H9 (cell line): ENCODE measurements at regions not wholly inside any gene's neighbourhood (a gene's known extent, or its start where the extent isn't known, plus 50 kb on each side); places are given as distances from the start of the nearest gene placed in this dataset.

Experiments used
- DNase-seq: peaks from one replicate; pipeline ENCODE4 v3.0.0-alpha.2; 2017
- H2AFZ ChIP-seq: one replicate; pipeline ENCODE4 v1.6.1; 2013; ENCODE audit warnings: mild to moderate bottlenecking, low read length, control low read depth, moderate library complexity
- H2AK5ac ChIP-seq: 2 replicates; pipeline ENCODE4 v1.6.1; 2013; ENCODE audit warnings: low read length, control low read depth, mixed read lengths; ENCODE audit not compliant: insufficient read length
- H2BK120ac ChIP-seq: one replicate; pipeline ENCODE4 v1.6.1; 2013; ENCODE audit warnings: low read depth, mild to moderate bottlenecking, low read length, control low read depth, inconsistent platforms; ENCODE audit not compliant: poor library complexity, severe bottlenecking
- H2BK12ac ChIP-seq: 2 replicates; pipeline ENCODE4 v1.6.1; 2013; ENCODE audit warnings: low read length, control low read depth, mixed read lengths, low read depth; ENCODE audit not compliant: insufficient read length
- H2BK15ac ChIP-seq: 2 replicates; pipeline ENCODE4 v1.6.1; 2013; ENCODE audit warnings: low read depth, low read length, control low read depth
- H2BK20ac ChIP-seq: one replicate; pipeline ENCODE4 v1.6.1; 2013; ENCODE audit warnings: low read depth, mild to moderate bottlenecking, low read length, control low read depth, inconsistent platforms; ENCODE audit not compliant: poor library complexity, severe bottlenecking
- H2BK5ac ChIP-seq: 2 replicates; pipeline ENCODE4 v1.6.1; 2013; ENCODE audit warnings: low read length, control low read depth, mixed read lengths; ENCODE audit not compliant: insufficient read length
- H3K14ac ChIP-seq: 2 replicates; pipeline ENCODE4 v1.6.1; 2013; ENCODE audit warnings: low read length, control low read depth; ENCODE audit not compliant: insufficient read depth
- H3K18ac ChIP-seq: 2 replicates; pipeline ENCODE4 v1.6.1; 2013; ENCODE audit warnings: low read depth, mild to moderate bottlenecking, mixed read lengths, low read length, control low read depth; ENCODE audit not compliant: insufficient read length
- H3K23ac ChIP-seq: 2 replicates; pipeline ENCODE4 v1.6.1; 2013; ENCODE audit warnings: low read length, control low read depth, mixed read lengths, low read depth; ENCODE audit not compliant: insufficient read length
- H3K23me2 ChIP-seq: 2 replicates; pipeline ENCODE4 v1.6.1; 2013; ENCODE audit warnings: low read depth, mild to moderate bottlenecking, mixed read lengths, low read length, control low read depth; ENCODE audit not compliant: insufficient read length, poor library complexity, severe bottlenecking
- H3K27ac ChIP-seq: 2 replicates; pipeline ENCODE4 v1.5.1; 2013; ENCODE audit warnings: low read length, control low read depth, mixed read lengths, low read depth; ENCODE audit not compliant: insufficient read length
- H3K27me3 ChIP-seq: 2 replicates; pipeline ENCODE4 v1.6.1; 2013; ENCODE audit warnings: low read length, control low read depth, inconsistent platforms; ENCODE audit not compliant: insufficient read depth
- H3K4ac ChIP-seq: 2 replicates; pipeline ENCODE4 v1.6.1; 2013; ENCODE audit warnings: low read depth, mild to moderate bottlenecking, control low read depth, inconsistent platforms, low read length, moderate library complexity
- H3K4me1 ChIP-seq: 2 replicates; pipeline ENCODE4 v1.6.1; 2013; ENCODE audit warnings: low read length, control low read depth, inconsistent platforms; ENCODE audit not compliant: insufficient read depth
- H3K4me2 ChIP-seq: 2 replicates; pipeline ENCODE4 v1.6.1; 2013; ENCODE audit warnings: low read length, control low read depth, mixed read lengths; ENCODE audit not compliant: insufficient read length, insufficient read depth
- H3K56ac ChIP-seq: 2 replicates; pipeline ENCODE4 v1.6.1; 2013; ENCODE audit warnings: low read depth, mild to moderate bottlenecking, mixed read lengths, low read length, control low read depth; ENCODE audit not compliant: insufficient read length
- H3K79me1 ChIP-seq: 2 replicates; pipeline ENCODE4 v1.6.1; 2013; ENCODE audit warnings: low read depth, mild to moderate bottlenecking, moderate library complexity, low read length, control low read depth, inconsistent platforms; ENCODE audit not compliant: insufficient read depth, poor library complexity, severe bottlenecking
- H3K79me2 ChIP-seq: 2 replicates; pipeline ENCODE4 v1.6.1; 2013; ENCODE audit warnings: low read length, control low read depth, inconsistent platforms; ENCODE audit not compliant: insufficient read depth
- H3K9ac ChIP-seq: 2 replicates; pipeline ENCODE4 v1.6.1; 2013; ENCODE audit warnings: low read length, control low read depth, mixed read lengths; ENCODE audit not compliant: insufficient read length; ENCODE audit errors: extremely low read depth
- H3K9me3 ChIP-seq: one replicate; pipeline ENCODE4 v1.6.1; 2013; ENCODE audit warnings: low read depth, low read length, inconsistent platforms; ENCODE audit not compliant: control insufficient read depth
- H3T11ph ChIP-seq: one replicate; pipeline ENCODE4 v1.6.1; 2013; ENCODE audit warnings: mild to moderate bottlenecking, low read length, control low read depth, inconsistent platforms
- H4K20me1 ChIP-seq: one replicate; pipeline ENCODE4 v1.6.1; 2013; ENCODE audit not compliant: control insufficient read depth, insufficient read length, insufficient read depth
- H4K5ac ChIP-seq: 2 replicates; pipeline ENCODE4 v1.6.1; 2013; ENCODE audit warnings: low read depth, mild to moderate bottlenecking, mixed read lengths, low read length, control low read depth; ENCODE audit not compliant: insufficient read length
- H4K8ac ChIP-seq: replicated peaks from 2 replicates; pipeline ENCODE4 v1.6.1; 2013; ENCODE audit warnings: low read length, control low read depth, mixed read lengths, low read depth; ENCODE audit not compliant: insufficient read length
- H4K91ac ChIP-seq: 2 replicates; pipeline ENCODE4 v1.6.1; 2013; ENCODE audit warnings: low read depth, mild to moderate bottlenecking, moderate library complexity, mixed read lengths, low read length, control low read depth; ENCODE audit not compliant: insufficient read length
- H3K27ac Mint-ChIP-seq, 3 experiments: 2 replicates in 2 of 3; 3 replicates in 1 of 3; pipeline ENCODE4 v1.8.0; 2020 to 2021; ENCODE audit warnings: mixed read lengths in 3 of 3, mild to moderate bottlenecking in 1 of 3, moderate library complexity in 1 of 3
- H3K27me3 Mint-ChIP-seq: 2 replicates; pipeline ENCODE4 v1.8.0; 2021; ENCODE audit warnings: low read depth, mild to moderate bottlenecking, moderate library complexity, mixed read lengths
- H3K36me3 Mint-ChIP-seq, 3 experiments: 2 replicates in 2 of 3; 3 replicates in 1 of 3; pipeline ENCODE4 v1.8.0; 2020 to 2021; ENCODE audit warnings: low read depth in 3 of 3, mixed read lengths in 3 of 3; ENCODE audit not compliant: insufficient read depth in 1 of 3
- H3K4me1 Mint-ChIP-seq, 2 experiments: 2 replicates each; pipeline ENCODE4 v1.8.0; 2020; ENCODE audit warnings: mixed read lengths in 2 of 2
- H3K4me3 Mint-ChIP-seq, 2 experiments: 2 replicates in 1 of 2; 3 replicates in 1 of 2; pipeline ENCODE4 v1.8.0; 2020 to 2021; ENCODE audit warnings: mild to moderate bottlenecking in 2 of 2, mixed read lengths in 2 of 2, moderate library complexity in 1 of 2
- H3K9me3 Mint-ChIP-seq, 2 experiments: 2 replicates in 1 of 2; 3 replicates in 1 of 2; pipeline ENCODE4 v1.8.0; 2020; ENCODE audit warnings: mild to moderate bottlenecking in 2 of 2, mixed read lengths in 2 of 2, moderate library complexity in 1 of 2
- CTCF ChIP-seq: fragments of 200-600 bp; sonication (generic); conservative IDR thresholded peaks from 3 replicates; pipeline ENCODE4 v1.8.0; 2021; ENCODE audit warnings: antibody characterized with exemption, mild to moderate bottlenecking
- WGBS: extraction: QIAGEN DNeasy Blood & Tissue Kit; methylation state at CpG from one replicate; pipeline ENCODE4 v1.1.7; 2013; ENCODE audit warnings: missing lambda C conversion rate, low lambda C conversion rate, mixed read lengths; ENCODE audit not compliant: insufficient read length; ENCODE audit errors: extremely low coverage; 5-methylcytosine and 5-hydroxymethylcytosine counted together

- Histone ChIP-seq H3K4me1 (no peaks in the 10 kb centered on the region), H3K23me2 (no peaks in the 10 kb centered on the region), H3K79me1 (no peaks in the 10 kb centered on the region), H2BK20ac (no peak overlapping the region), H3K14ac (no peak overlapping the region), H2AK5ac (no peak overlapping the region), H3K4ac (no peak overlapping the region), H4K8ac (no peak overlapping the region), H3K4me2 (no peak overlapping the region), H4K5ac (no peak overlapping the region), H2BK120ac (no peak overlapping the region), H2BK15ac (no peak overlapping the region), H4K91ac (no peak overlapping the region), H3K9me3 (no peaks in the 10 kb centered on the region), H2BK12ac (no peak overlapping the region), H3K56ac (no peak overlapping the region), H3K79me2 (no peaks in the 10 kb centered on the region), H3T11ph (no peak overlapping the region), H2AFZ (no peak overlapping the region), H3K18ac (no peak overlapping the region), H3K27ac (no peak overlapping the region), H2BK5ac (no peak overlapping the region), H3K23ac (no peak overlapping the region), H4K20me1 (no peaks in the 10 kb centered on the region), H3K9ac (no peak overlapping the region), H3K27me3 (no peaks in the 10 kb centered on the region)
- Mint-ChIP-seq H3K27me3 (no peaks in the 10 kb centered on the region), H3K27ac (no peak overlapping the region), H3K4me3 (no peak overlapping the region), H3K9me3 (no peaks in the 10 kb centered on the region), H3K4me1 (peaks cover 2 to 7% of the 10 kb centered on the region in 2 experiments), H3K36me3 (no peaks in the 10 kb centered on the region)
- DNase-seq: no peak
- no peak for TF ChIP-seq CTCF
- WGBS: no CpG with 5 or more reads among the region's 3 CpGs
Measured at GRCh38 chr10:24042884-24043283, 166.1 kb upstream of the KIAA1217 start.
